Colonic mucosa (tissue), 4 donors: ENCODE measurements at regions not wholly inside any gene's neighbourhood (a gene's known extent, or its start where the extent isn't known, plus 50 kb on each side); places are given as distances from the start of the nearest gene placed in this dataset.

Experiments
- DNase-seq: peaks from one replicate; pipeline ENCODE4 v3.0.0-alpha.2; 2020
- H3K27ac ChIP-seq: fragments of 200-600 bp; one replicate; pipeline ENCODE4 v1.8.0; 2021
- H3K27me3 ChIP-seq: fragments of 200-600 bp; one replicate; pipeline ENCODE4 v1.8.0; 2021
- H3K36me3 ChIP-seq: fragments of 200-600 bp; one replicate; pipeline ENCODE4 v1.8.0; 2021
- H3K4me1 ChIP-seq: fragments of 200-600 bp; one replicate; pipeline ENCODE4 v1.8.0; 2021; ENCODE audit warnings: mild to moderate bottlenecking
- H3K4me3 ChIP-seq: fragments of 200-600 bp; one replicate; pipeline ENCODE4 v1.8.0; 2021
- H3K9ac ChIP-seq, 2 donors: one replicate each; pipeline ENCODE4 v1.7.0; 2013; ENCODE audit warnings: control low read depth in 2 of 2, low read depth in 2 of 2, low read length in 2 of 2
- H3K9me3 ChIP-seq: fragments of 200-600 bp; one replicate; pipeline ENCODE4 v1.8.0; 2021
- CTCF ChIP-seq: fragments of 200-600 bp; IDR thresholded peaks from one replicate; pipeline ENCODE4 v1.8.0; 2022; ENCODE audit warnings: antibody characterized with exemption, mild to moderate bottlenecking
- intact Hi-C: fragments of 100-400 bp; cut with DNase I; formaldehyde crosslinking; loops from one replicate; pipeline ENCODE4 v1.14.1; 2022
- donor health status: healthy.
- donor health status: DM: no; HTN: no; CAD: no.
- donor health status: DM: no; HTN: no; CAD: no.

- Histone ChIP-seq H3K27me3 (no peaks in the 10 kb centered on the region), H3K9me3 (no peaks in the 10 kb centered on the region), H3K9ac (no peak overlapping the region), H3K36me3 (no peaks in the 10 kb centered on the region), H3K4me1 (no peaks in the 10 kb centered on the region), H3K27ac (no peak overlapping the region), H3K4me3 (no peak overlapping the region)
- intact Hi-C loops = no loop called here
- no peak for DNase-seq
- no peak for TF ChIP-seq CTCF
Observed at GRCh38 chr2:235365743-235366142, 128.1 kb upstream of the AGAP1 start.

- H3K27ac ChIP-seq = no peak overlapping the region
- H3K27me3 ChIP-seq = no peaks in the 10 kb centered on the region
- no peak for TF ChIP-seq CTCF
- H3K36me3 ChIP-seq = no peaks in the 10 kb centered on the region
- no peaks in the 10 kb centered on the region for H3K9me3 ChIP-seq
- H3K4me1 ChIP-seq = no peaks in the 10 kb centered on the region
- intact Hi-C loops = no loop called here
- DNase-seq = no peak
- H3K9ac ChIP-seq = no peak overlapping the region
- no peak overlapping the region for H3K4me3 ChIP-seq
Observed at GRCh38 chr2:235366390-235366789, 127.5 kb upstream of the AGAP1 start.

- Histone ChIP-seq H3K36me3 (no peaks in the 10 kb centered on the region), H3K9me3 (no peaks in the 10 kb centered on the region), H3K27me3 (no peaks in the 10 kb centered on the region), H3K4me3 (no peak overlapping the region), H3K4me1 (no peaks in the 10 kb centered on the region), H3K9ac (no peak overlapping the region), H3K27ac (no peak overlapping the region)
- intact Hi-C loops = no loop called here
- TF ChIP-seq CTCF = no peak
- no peak for DNase-seq
Observed at GRCh38 chr2:235366807-235367206, 127.0 kb upstream of the AGAP1 start.

GRCh38 chr2:235371018-235371417, 122.8 kb upstream of the AGAP1 start:
- TF ChIP-seq CTCF = no peak
- H3K36me3 ChIP-seq = no peaks in the 10 kb centered on the region
- H3K4me3 ChIP-seq = no peak overlapping the region
- no peaks in the 10 kb centered on the region for H3K27me3 ChIP-seq
- H3K9ac ChIP-seq = no peak overlapping the region
- intact Hi-C loops = no loop called here
- H3K4me1 ChIP-seq = no peaks in the 10 kb centered on the region
- DNase-seq = no peak
- H3K9me3 ChIP-seq = no peaks in the 10 kb centered on the region
- H3K27ac ChIP-seq = no peak overlapping the region

GRCh38 chr2:235373171-235373570, 120.7 kb upstream of the AGAP1 start:
- Histone ChIP-seq H3K9me3 (no peaks in the 10 kb centered on the region), H3K27ac (no peak overlapping the region), H3K36me3 (no peaks in the 10 kb centered on the region), H3K9ac (no peak overlapping the region), H3K4me1 (no peaks in the 10 kb centered on the region), H3K4me3 (no peak overlapping the region), H3K27me3 (no peaks in the 10 kb centered on the region)
- DNase-seq = no peak
- intact Hi-C loops = no loop called here
- TF ChIP-seq CTCF = no peak

- H3K4me1 ChIP-seq = no peaks in the 10 kb centered on the region
- no peak for DNase-seq
- H3K9me3 ChIP-seq = no peaks in the 10 kb centered on the region
- no peak overlapping the region for H3K27ac ChIP-seq
- no peak overlapping the region for H3K4me3 ChIP-seq
- H3K36me3 ChIP-seq = no peaks in the 10 kb centered on the region
- intact Hi-C loops = no loop called here
- H3K9ac ChIP-seq = no peak overlapping the region
- no peak for TF ChIP-seq CTCF
- H3K27me3 ChIP-seq = no peaks in the 10 kb centered on the region
Observed at GRCh38 chr2:235377176-235377575, 116.7 kb upstream of the AGAP1 start.
